Naive thymus-derived CD4-positive, alpha-beta T cell (primary cell): ENCODE measurements at regions not wholly inside any gene's neighbourhood (a gene's known extent, or its start where the extent isn't known, plus 50 kb on each side); places are given as distances from the start of the nearest gene placed in this dataset.
A peak's percentile ranks its signal among the peaks of the same experiment; 100 is the strongest.

Source experiments
- ATAC-seq: fragments of 150-1000 bp; cut with Tn5 transposase; 2 replicates; pipeline ENCODE4 v1.10.0; 2021; ENCODE audit warnings: mild to moderate bottlenecking, moderate library complexity
- CTCF ChIA-PET: fragments of 350-600 bp; sonication (Branson Sonifier 250); formaldehyde crosslinking; loops from one replicate; lab custom pipeline; 2021; ENCODE audit warnings: antibody characterized with exemption; lab: Charles Lee
- POLR2A ChIA-PET: fragments of 350-600 bp; sonication (Branson Sonifier 250); formaldehyde crosslinking; loops from one replicate; lab custom pipeline; 2021; ENCODE audit warnings: antibody characterized with exemption, inconsistent platforms; lab: Charles Lee
- DNase-seq, 9 donors: peaks; one replicate each; pipeline versions ENCODE4 v3.0.0 to v3.0.0-alpha.2; 2020 to 2022; ENCODE audit warnings: mixed read lengths in 1 of 9
- H3K27ac ChIP-seq: one replicate; pipeline ENCODE4 v1.7.0; 2013; ENCODE audit warnings: mild to moderate bottlenecking, low read depth, low read length, moderate library complexity
- H3K27me3 ChIP-seq, 2 donors: one replicate each; pipeline ENCODE4 v1.7.0; 2013; ENCODE audit warnings: low read length in 2 of 2, mild to moderate bottlenecking in 2 of 2, moderate library complexity in 2 of 2; ENCODE audit not compliant: control insufficient read depth in 2 of 2, insufficient read depth in 2 of 2
- H3K36me3 ChIP-seq, 3 experiments: 1 replicate in 2 of 3; 2 replicates in 1 of 3; pipeline ENCODE4 v1.7.0; 2013; ENCODE audit warnings: low read length in 3 of 3, mild to moderate bottlenecking in 3 of 3, moderate library complexity in 1 of 3; ENCODE audit not compliant: insufficient read depth in 3 of 3, control insufficient read depth in 2 of 3
- H3K4me1 ChIP-seq, 2 donors: one replicate each; pipeline ENCODE4 v1.7.0; 2013; ENCODE audit warnings: low read length in 2 of 2, mild to moderate bottlenecking in 2 of 2, moderate library complexity in 1 of 2; ENCODE audit not compliant: control insufficient read depth in 2 of 2, insufficient read depth in 2 of 2
- H3K4me3 ChIP-seq: 2 replicates; pipeline ENCODE4 v1.7.0; 2013; ENCODE audit warnings: mild to moderate bottlenecking, low read length
- H3K9me3 ChIP-seq, 3 experiments: 1 replicate in 2 of 3; 2 replicates in 1 of 3; pipeline ENCODE4 v1.7.0; 2013; ENCODE audit warnings: low read length in 3 of 3; ENCODE audit not compliant: control insufficient read depth in 2 of 3
- H3K27ac Mint-ChIP-seq, 9 donors: one replicate each; pipeline ENCODE4 v1.8.0; 2020 to 2022; ENCODE audit warnings: mixed read lengths in 9 of 9, mild to moderate bottlenecking in 8 of 9, moderate library complexity in 5 of 9, inconsistent platforms in 2 of 9
- H3K27me3 Mint-ChIP-seq, 5 donors: one replicate each; pipeline ENCODE4 v1.8.0; 2021 to 2022; ENCODE audit warnings: mixed read lengths in 5 of 5, mild to moderate bottlenecking in 1 of 5
- H3K36me3 Mint-ChIP-seq, 5 donors: one replicate each; pipeline ENCODE4 v1.8.0; 2020 to 2022; ENCODE audit warnings: mixed read lengths in 5 of 5, mild to moderate bottlenecking in 3 of 5, inconsistent platforms in 1 of 5
- H3K4me1 Mint-ChIP-seq, 7 donors: one replicate each; pipeline ENCODE4 v1.8.0; 2020 to 2022; ENCODE audit warnings: mixed read lengths in 7 of 7, mild to moderate bottlenecking in 3 of 7, inconsistent platforms in 1 of 7
- H3K4me3 Mint-ChIP-seq, 10 donors: one replicate each; pipeline ENCODE4 v1.8.0; 2020 to 2022; ENCODE audit warnings: mild to moderate bottlenecking in 10 of 10, mixed read lengths in 10 of 10, moderate library complexity in 6 of 10, inconsistent platforms in 2 of 10
- H3K9me3 Mint-ChIP-seq, 11 donors: one replicate each; pipeline ENCODE4 v1.8.0; 2020 to 2022; ENCODE audit warnings: mixed read lengths in 11 of 11, mild to moderate bottlenecking in 4 of 11, inconsistent platforms in 1 of 11, moderate library complexity in 1 of 11
- intact Hi-C, 2 donors: fragments of 100-400 bp; cut with micrococcal nuclease; formaldehyde crosslinking; loops; one replicate each; pipeline ENCODE4 v1.15.1; 2023

DNA sequence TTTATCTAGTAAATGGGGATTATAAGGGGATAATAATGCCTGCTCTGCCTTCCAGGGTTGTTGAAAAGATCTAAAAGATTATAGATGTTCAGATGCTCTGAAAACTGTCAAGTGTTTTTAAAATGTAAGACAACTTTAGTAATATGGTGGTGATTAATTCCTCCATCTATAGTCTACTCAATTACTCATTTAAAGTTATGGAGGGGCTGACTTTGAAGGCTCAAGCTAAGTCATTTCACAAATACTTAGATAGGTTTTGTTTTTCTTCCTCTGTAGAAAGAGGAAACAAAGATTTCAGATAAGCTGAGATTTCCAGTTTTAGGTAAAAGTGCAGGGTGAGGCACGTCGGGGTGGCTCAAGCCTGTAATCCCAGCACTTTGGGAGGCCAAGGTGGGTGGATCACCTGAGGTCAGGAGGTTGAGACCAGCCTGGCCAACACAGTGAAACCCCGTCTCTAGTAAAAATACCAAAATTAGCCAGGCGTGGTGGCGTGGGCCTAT lies 50.5 kb upstream of the PIM1 start:
- ATAC-seq (no peak), DNase-seq (no peak)
- Mint-ChIP-seq H3K9me3 (peaks cover 0 to 1% (median 0%) of the 10 kb centered on the region in 11 donors), H3K27me3 (peaks cover 0 to 9% (median 5%) of the 10 kb centered on the region in 5 donors), H3K27ac (peak overlapping the region in 1 of 9 donors; percentile 27), H3K4me3 (no peak overlapping the region), H3K4me1 (peaks cover 0 to 6% (median 4%) of the 10 kb centered on the region in 7 donors), H3K36me3 (no peaks in the 10 kb centered on the region)
- no peaks in the 10 kb centered on the region for H3K9me3 ChIP-seq
- no peak overlapping the region for H3K27ac ChIP-seq
- no peaks in the 10 kb centered on the region for H3K4me1 ChIP-seq
- H3K4me3 ChIP-seq, result no peak overlapping the region
- ChIA-PET POLR2A (no interaction called here), CTCF (no interaction called here)
- intact Hi-C loops, result no loop called here
- H3K36me3 ChIP-seq, result no peaks in the 10 kb centered on the region
- no peaks in the 10 kb centered on the region for H3K27me3 ChIP-seq
